ES-I3 (cell line): ENCODE measurements at regions not wholly inside any gene's neighbourhood (a gene's known extent, or its start where the extent isn't known, plus 50 kb on each side); places are given as distances from the start of the nearest gene placed in this dataset.

Experiments used
- H3K36me3 ChIP-seq: 2 replicates; pipeline ENCODE4 v1.6.1; 2013; ENCODE audit warnings: mild to moderate bottlenecking, low read length, control low read depth, moderate library complexity; ENCODE audit not compliant: insufficient read depth
- H3K4me1 ChIP-seq: 2 replicates; pipeline ENCODE4 v1.6.1; 2013; ENCODE audit warnings: mild to moderate bottlenecking, control low read depth, low read length; ENCODE audit not compliant: insufficient read depth
- H3K9ac ChIP-seq: 2 replicates; pipeline ENCODE4 v1.6.1; 2013; ENCODE audit warnings: low read depth, mild to moderate bottlenecking, low read length, moderate library complexity
- H3K9me3 ChIP-seq: 2 replicates; pipeline ENCODE4 v1.6.1; 2013; ENCODE audit warnings: mild to moderate bottlenecking, low read length, moderate library complexity; ENCODE audit not compliant: control insufficient read depth, insufficient read depth

DNA sequence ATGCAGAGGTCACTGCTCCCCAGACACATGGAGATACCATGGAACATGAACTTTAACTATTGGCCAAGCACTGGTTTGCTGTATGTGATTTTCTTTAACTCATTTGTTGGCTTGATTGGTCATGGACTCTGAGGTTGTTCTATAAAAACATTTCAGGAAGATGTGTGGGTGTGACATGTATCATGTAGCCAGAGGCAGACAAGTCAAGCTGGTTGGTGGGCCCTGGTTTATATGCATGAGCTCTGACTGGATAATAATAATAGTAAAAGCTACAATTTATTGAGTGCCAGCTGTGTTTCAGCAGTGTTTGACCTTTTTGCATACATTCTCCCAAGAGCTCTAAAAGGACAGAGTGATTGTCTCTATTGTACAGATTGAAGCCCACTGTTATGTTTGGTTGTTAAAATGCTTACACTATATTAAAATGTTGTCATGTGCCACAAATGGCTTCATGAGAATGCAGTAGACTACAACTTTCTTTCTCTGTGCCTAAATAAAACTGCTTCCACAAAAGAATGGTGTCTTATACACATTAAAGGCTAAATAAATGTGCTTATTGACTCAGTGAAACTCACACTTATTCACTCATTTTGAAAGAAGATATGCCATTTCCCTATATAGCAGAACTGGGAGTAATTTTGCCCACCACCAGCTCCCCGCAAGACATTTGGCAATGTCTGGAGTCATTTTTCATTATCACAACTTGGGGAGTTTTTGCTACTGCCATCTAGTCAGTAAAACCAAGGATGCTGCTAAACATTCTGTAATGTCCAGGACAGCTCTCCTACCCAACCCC lies 243.6 kb upstream of the NFE2L3 start:
- H3K36me3 ChIP-seq, result no peaks in the 10 kb centered on the region
- peaks cover 8% of the 10 kb centered on the region; the same call in 1 of the 2 replicates for H3K4me1 ChIP-seq
- no peaks in the 10 kb centered on the region for H3K9me3 ChIP-seq
- H3K9ac ChIP-seq, result no peak overlapping the region

DNA sequence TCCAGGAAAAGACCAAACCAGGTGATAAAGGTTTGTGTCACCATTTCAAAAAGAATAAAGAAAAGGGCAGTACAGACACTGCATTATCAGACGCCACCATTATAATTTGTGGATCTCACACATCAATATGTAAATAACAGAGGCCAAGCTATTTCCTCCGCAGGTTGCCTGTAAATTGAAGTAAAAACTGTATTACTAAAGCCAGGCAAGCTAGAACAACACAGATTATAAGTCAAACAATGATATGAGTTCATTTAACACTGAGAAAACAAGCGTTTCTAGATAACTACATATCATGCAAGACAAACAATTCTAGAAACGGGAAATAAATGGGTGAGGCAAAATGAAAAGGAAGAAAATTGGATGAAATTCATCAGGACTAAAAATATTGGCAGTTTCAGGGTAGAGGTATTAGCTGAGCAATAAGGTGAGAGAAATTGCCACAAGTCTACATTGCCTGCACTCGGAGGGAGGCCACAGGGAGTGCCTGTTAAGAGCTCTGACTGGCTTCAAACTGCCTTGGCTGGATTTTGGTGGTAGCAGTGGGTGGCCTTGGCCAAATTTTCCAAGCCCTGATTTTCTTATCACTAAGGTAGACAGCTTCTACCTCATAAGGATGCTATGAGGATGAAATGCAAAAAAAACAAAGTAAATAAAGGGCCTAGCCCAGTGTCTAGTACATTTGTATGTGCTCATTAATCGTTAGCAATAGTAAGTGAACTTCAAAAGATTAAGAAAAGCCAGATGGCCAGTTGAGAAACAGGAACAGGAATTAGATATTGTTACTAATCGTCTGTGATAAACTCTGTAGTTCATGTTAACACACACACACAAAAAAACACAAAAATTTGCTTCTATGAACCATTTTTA lies 240.0 kb upstream of the NFE2L3 start:
- H3K9ac ChIP-seq, result no peak overlapping the region
- H3K4me1 ChIP-seq, result peaks cover 5% of the 10 kb centered on the region; the same call in 1 of the 2 replicates
- no peaks in the 10 kb centered on the region for H3K36me3 ChIP-seq
- H3K9me3 ChIP-seq, result no peaks in the 10 kb centered on the region

DNA sequence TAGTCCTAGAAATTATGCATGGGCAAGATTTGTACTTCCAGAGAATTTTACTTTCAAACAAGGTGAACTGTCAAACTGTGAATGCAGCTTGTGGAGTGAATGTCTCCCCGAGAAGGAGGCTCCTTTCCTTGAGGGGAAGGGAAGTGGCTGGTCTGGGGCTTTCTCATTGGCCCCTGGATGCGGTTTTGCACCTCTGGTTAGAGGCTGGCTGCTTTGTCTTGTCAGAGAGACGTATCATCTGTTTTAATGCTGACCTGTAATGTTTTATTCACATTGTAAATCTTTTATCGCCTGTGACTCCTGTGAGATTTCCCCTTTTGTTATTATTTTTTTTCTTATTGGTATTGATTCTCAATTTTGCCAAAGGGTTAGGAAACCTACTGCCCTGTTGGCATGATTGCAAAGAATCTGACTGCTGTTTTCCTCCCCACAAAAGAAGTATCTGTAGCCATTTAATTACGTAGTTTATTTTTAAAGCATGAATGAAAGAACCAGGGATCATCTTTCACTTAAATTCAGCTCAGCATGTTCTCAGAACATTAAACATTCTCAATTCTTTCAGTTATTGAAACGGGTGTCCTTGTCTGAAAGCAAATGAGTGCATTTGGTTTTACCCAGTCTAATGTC lies 238.3 kb upstream of the NFE2L3 start:
- no peaks in the 10 kb centered on the region for H3K36me3 ChIP-seq
- peaks cover 4% of the 10 kb centered on the region; the same call in 1 of the 2 replicates for H3K4me1 ChIP-seq
- no peaks in the 10 kb centered on the region for H3K9me3 ChIP-seq
- no peak overlapping the region for H3K9ac ChIP-seq

DNA sequence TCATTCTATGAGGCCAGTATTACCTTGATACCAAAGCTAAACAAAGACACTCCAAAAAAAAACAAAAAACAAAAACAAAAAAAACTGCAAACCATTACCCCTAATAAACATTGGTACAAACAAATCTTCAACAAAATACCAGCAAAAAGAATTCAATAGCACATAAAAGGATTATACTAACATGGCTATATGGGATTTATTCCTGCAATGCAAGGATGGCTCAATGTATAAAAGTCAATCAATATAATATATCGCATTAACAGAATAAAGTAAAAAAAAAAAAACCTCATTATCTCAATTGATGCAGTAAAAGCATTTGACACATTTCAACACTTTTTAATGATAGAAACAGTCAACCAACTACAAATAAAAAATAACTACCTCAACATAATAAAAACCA lies 233.3 kb upstream of the NFE2L3 start:
- Histone ChIP-seq H3K9ac (no peak overlapping the region), H3K36me3 (no peaks in the 10 kb centered on the region), H3K4me1 (no peaks in the 10 kb centered on the region)

DNA sequence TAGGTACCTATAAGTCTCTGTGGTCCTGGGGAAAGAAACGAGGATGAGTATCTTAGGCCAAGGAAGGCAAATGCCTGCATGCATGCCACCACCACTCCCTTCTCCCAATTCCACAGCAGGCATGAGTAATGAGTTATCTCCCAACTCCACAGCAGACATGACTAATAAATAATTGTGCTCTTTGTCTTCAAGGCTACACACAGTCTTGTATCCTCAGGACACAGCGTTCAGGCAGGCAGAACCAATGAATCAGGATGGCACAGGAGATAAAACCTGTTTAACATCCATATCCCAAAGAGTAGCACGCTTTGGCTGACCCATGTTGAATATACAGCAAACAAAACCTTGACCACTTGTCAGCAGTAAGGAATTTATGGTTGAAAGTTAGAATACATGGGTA lies 229.7 kb upstream of the NFE2L3 start:
- no peak overlapping the region for H3K9ac ChIP-seq
- peaks cover 11% of the 10 kb centered on the region for H3K4me1 ChIP-seq
- H3K9me3 ChIP-seq, result no peaks in the 10 kb centered on the region
- H3K36me3 ChIP-seq, result no peaks in the 10 kb centered on the region

More for the DNA sequence above, 233.3 kb upstream of the NFE2L3 start:
- no peaks in the 10 kb centered on the region for H3K9me3 ChIP-seq

DNA sequence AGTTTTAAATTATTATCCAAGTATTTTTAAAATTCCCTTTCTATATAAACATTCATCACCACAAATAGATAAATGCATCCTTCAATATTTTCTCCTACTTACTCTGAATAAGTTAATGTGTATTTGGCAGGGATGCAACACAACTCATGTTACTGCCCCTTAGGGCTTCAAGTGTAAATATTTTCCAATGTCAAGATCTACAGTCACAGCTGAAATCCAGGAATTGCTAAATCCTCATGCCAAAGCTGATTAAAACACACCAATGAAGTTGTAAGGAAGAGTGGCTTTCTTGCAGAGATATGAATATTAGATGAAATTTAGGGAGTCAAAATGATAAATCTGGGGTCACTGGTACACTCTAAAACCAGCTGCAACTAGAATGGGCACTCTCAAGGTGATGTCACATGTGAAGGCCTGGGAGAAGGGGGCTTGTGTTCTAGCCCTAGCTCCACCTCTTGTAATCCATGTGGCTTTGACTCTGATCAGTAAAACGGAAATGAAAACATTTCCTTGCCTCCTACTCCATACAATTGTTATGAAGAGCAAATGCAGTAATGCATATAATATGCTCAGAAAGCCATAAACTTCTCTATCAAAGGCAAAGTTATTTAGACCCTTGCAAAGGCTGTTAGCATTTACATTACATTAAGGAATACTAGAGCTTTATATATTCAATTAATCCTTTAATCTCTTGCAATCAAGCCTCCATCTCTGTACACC lies 228.1 kb upstream of the NFE2L3 start:
- Histone ChIP-seq H3K9ac (no peak overlapping the region), H3K9me3 (no peaks in the 10 kb centered on the region), H3K36me3 (no peaks in the 10 kb centered on the region), H3K4me1 (peaks cover 11% of the 10 kb centered on the region)

DNA sequence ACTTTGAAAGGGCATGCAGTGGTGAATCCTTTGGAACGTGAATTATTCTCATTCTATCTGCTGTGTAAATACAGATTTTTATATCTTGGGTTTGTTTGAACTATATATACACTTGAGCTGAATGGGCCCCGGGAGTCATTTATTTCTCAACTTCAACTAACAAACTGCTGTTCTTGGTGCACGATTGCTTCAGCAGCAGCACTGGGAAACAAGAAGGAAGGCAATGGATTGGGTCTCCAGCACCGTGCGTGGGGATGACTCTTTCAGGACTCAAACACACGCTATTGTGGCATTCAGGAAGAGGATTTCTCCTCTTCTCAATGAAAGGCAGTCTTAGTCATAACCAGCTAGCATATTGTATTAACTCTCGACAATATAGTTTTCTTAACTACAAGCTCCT lies 226.0 kb upstream of the NFE2L3 start:
- H3K9ac ChIP-seq, result no peak overlapping the region
- peaks cover 11% of the 10 kb centered on the region for H3K4me1 ChIP-seq
- H3K36me3 ChIP-seq, result no peaks in the 10 kb centered on the region
- no peaks in the 10 kb centered on the region for H3K9me3 ChIP-seq

DNA sequence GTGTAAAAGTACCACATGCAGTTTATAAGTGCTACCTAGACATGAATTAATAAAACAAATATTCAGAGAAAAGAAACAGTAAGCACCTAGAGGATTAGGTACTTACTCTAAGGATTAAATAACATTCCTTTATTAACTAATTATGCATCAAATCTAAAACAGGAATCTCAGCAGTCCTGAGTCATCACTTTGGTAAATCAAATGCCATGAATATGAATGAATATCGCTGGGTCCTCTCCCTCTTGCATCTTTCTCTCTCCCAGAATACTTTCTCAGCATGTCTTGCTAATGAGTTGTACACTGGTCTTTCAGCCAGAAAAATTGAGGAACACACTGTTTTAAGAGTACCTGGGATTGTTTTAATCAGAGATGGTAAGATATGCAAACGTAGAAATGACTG lies 225.5 kb upstream of the NFE2L3 start:
- Histone ChIP-seq H3K36me3 (no peaks in the 10 kb centered on the region), H3K9ac (no peak overlapping the region), H3K4me1 (peaks cover 11% of the 10 kb centered on the region), H3K9me3 (no peaks in the 10 kb centered on the region)

DNA sequence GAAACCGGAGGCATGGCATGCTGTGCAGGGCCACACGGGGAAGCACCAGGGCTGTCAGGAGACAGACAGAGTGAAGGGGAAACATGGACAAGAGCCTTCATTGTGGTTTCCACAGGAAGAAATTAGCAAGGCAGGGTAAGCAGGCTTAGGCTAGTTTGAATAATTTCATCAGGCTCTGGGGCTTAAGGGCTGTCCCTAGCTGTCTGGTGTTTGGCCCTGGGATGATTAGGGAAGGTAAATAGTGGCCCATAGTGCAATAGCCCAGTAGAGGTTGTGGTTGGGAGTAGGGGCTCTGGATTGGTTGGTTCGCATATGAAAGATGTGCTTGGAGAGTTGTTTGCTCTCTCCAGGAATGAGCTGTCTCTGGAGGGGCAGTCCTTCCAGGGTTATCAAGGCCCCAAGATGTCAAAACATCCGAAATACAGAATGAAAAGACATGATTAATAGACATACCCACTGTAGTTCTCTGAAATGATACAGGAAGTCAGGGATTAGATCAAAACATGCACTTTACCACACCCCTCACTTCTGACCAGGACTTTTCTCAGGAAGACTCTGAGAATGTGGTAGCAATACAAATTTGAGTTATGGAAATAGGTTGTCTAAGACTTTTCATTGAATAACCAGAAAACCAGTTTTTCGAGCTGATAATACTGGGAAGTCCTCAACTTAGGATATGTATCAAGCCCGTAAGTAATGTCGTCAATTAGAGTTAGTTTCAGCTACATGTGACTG lies 224.9 kb upstream of the NFE2L3 start:
- no peaks in the 10 kb centered on the region for H3K36me3 ChIP-seq
- no peaks in the 10 kb centered on the region for H3K9me3 ChIP-seq
- peaks cover 11% of the 10 kb centered on the region for H3K4me1 ChIP-seq
- H3K9ac ChIP-seq, result no peak overlapping the region

DNA sequence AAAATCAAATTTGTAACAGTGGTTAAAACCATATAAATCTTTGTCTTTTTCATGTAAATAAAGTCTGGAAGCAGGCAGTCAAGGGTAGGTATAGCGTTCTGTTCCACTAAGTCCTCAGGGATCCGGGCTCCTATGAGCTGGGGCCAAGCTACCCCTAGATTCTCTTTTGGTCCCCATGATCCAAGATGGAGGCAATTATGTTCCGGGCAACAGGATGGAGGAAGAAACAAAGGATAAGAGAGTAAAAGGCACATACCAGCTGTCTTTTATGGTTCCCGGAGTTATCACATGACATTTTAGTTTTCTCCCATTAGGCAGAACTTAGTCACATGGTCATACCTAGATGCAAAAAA lies 224.4 kb upstream of the NFE2L3 start:
- Histone ChIP-seq H3K9me3 (no peaks in the 10 kb centered on the region), H3K4me1 (peaks cover 11% of the 10 kb centered on the region), H3K36me3 (no peaks in the 10 kb centered on the region), H3K9ac (no peak overlapping the region)

DNA sequence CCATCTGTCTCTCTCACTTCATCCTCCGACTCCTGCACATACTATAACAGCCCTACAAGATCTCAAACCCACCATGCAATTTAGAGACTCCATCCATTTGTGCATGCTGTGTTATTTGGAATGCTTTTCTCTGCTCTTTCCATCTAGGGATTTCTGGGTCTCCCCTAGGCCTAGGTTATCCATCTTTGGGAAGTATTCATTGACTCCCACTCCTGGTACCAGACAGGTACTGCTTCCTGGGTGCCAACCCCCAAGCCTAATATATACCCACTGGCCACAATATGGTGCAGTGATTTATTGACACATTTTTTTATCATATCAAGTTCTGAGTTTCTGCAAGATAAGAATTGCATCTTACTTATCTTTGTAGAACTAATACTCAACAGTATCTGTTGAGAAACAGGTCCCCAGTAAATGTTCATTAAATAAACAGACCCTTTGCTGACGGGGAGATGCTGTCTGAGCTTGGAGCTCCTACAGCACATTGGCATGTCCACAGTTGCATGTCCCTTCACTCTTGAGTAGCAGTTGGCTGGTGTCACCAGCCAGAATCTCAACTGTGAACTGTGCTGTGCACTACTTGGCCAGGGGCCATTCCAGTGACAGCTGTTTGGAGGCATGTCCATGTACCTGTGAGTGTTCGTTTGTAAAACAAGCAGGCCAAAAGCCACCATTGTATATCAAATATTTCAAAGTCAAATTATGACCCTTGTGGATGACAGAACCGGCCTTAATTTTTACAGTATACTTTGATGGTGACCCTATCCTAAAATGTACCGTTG lies 223.3 kb upstream of the NFE2L3 start:
- Histone ChIP-seq H3K4me1 (peaks cover 11% of the 10 kb centered on the region), H3K9me3 (no peaks in the 10 kb centered on the region), H3K9ac (no peak overlapping the region), H3K36me3 (no peaks in the 10 kb centered on the region)

DNA sequence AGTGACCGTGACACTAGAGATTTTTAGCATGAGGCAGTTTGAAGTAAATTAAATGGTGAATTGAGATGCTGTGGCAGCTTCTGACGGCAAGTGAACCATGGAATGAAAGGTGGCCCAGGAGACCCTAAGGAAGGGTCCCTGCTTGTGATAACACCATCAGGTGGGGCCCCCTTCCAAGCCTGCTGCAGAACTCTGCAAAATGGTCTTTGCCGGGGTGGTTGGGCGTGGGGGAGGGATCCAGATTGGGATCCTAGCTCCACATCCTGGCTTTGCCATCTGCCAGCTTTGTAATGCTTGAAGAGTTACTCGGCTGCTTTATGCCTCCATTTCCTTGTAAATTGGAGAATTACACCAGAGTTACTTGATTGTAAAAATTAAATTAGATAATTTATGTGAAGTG lies 222.6 kb upstream of the NFE2L3 start:
- Histone ChIP-seq H3K9ac (no peak overlapping the region), H3K9me3 (no peaks in the 10 kb centered on the region), H3K4me1 (peaks cover 11% of the 10 kb centered on the region), H3K36me3 (no peaks in the 10 kb centered on the region)

DNA sequence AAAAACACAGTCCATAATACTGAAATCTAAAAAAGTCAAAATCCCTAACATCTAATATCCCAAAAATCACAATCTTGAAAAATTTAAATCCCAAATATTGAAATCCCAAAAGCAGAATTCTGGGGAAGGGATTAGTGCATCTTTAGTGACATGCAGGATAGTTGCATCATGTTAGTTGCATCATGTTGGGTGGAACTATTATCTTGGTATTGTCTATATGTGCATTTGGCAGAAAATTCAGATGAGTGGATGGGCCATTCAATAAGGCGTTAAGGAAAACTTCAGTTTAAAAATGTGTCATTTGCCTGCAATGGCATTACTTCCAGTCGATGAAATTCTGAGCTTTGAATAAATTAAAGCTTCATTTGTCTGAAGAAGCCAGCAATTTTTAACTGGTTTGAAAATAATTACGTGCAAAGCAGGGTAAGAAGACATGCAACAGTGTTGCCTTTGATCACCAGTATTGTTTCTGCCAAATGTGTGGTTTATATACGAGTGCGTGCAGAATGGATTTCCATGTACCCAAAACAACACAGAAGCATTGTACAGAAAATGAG lies 221.4 kb upstream of the NFE2L3 start:
- Histone ChIP-seq H3K36me3 (no peaks in the 10 kb centered on the region), H3K9ac (no peak overlapping the region), H3K4me1 (peaks cover 11% of the 10 kb centered on the region), H3K9me3 (no peaks in the 10 kb centered on the region; the same call in 1 of the 2 replicates)
